Right cardiac atrium (tissue), 5 donors: ENCODE measurements at regions not wholly inside any gene's neighbourhood (a gene's known extent, or its start where the extent isn't known, plus 50 kb on each side); places are given as distances from the start of the nearest gene placed in this dataset.

Experiments used
- ATAC-seq, 2 donors: fragments of 200-7000 bp; cut with Tn5 transposase; one replicate each; pipeline versions ENCODE4 v1.8.0 to v1.9.1; 2020; ENCODE audit warnings: moderate library complexity in 2 of 2, mild to moderate bottlenecking in 1 of 2
- DNase-seq, 3 donors: peaks; one replicate each; pipeline ENCODE4 v3.0.0-alpha.2; 2020
- H3K27ac ChIP-seq: one replicate; pipeline ENCODE4 v1.5.1; 2013; ENCODE audit warnings: mild to moderate bottlenecking, low read length, control low read depth, moderate library complexity
- H3K27me3 ChIP-seq: one replicate; pipeline ENCODE4 v1.6.1; 2013; ENCODE audit not compliant: control insufficient read depth, insufficient read depth
- H3K4me1 ChIP-seq: one replicate; pipeline ENCODE4 v1.6.1; 2013; ENCODE audit warnings: low read length; ENCODE audit not compliant: control insufficient read depth, insufficient read depth
- H3K4me3 ChIP-seq: one replicate; pipeline ENCODE4 v1.5.1; 2013; ENCODE audit warnings: low read length, control low read depth
- H3K9me3 ChIP-seq: one replicate; pipeline ENCODE4 v1.6.1; 2013; ENCODE audit warnings: low read length; ENCODE audit not compliant: control insufficient read depth
- WGBS: extraction: QIAGEN DNeasy Blood & Tissue Kit; methylation state at CpG from one replicate; pipeline ENCODE4 v1.1.7; 2013; 5-methylcytosine and 5-hydroxymethylcytosine counted together
- intact Hi-C, 4 donors: fragments of 100-400 bp; cut with DNase I; formaldehyde crosslinking; loops; one replicate each; pipeline versions ENCODE4 v1.11.0 to v1.14.0; 2022 to 2023
- donor health status: healthy with polysubstance abuse.
- donor health status: DM: no; HTN: yes; CAD: no.
- donor health status: DM: no; HTN: no; CAD: no.
- donor health status: DM: no; HTN: yes; CAD: no; lungs with severe emphysema.
- donor health status: DM: yes; HTN: yes; CAD: no.

DNA sequence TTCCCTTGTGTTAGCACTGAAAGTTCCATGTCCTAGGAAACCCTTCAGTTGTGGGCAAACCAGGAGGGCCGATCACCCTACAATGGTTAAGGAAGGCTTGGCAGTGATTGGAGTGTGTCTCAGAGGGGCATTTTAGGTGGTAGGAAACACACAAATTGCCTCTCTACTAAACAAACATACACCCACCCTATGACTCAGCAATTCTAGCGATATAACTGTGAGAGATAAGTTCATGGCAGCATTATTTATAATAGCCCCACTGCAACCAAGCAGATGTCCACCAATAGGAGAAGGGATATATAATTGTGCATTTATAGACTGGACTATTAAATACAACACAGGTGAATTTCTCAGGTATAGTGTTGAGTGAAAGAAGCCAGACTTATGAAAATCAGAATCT is 543.1 kb downstream of the UQCRFS1 start:
- H3K9me3 ChIP-seq = peaks cover 2% of the 10 kb centered on the region
- 76% methylated on average over 2 of the region's 2 CpGs for WGBS
- ATAC-seq (no peak), DNase-seq (no peak)
- no peaks in the 10 kb centered on the region for H3K4me1 ChIP-seq
- no peak overlapping the region for H3K27ac ChIP-seq
- no peaks in the 10 kb centered on the region for H3K27me3 ChIP-seq
- no peak overlapping the region for H3K4me3 ChIP-seq
- intact Hi-C loops = no loop called here

DNA sequence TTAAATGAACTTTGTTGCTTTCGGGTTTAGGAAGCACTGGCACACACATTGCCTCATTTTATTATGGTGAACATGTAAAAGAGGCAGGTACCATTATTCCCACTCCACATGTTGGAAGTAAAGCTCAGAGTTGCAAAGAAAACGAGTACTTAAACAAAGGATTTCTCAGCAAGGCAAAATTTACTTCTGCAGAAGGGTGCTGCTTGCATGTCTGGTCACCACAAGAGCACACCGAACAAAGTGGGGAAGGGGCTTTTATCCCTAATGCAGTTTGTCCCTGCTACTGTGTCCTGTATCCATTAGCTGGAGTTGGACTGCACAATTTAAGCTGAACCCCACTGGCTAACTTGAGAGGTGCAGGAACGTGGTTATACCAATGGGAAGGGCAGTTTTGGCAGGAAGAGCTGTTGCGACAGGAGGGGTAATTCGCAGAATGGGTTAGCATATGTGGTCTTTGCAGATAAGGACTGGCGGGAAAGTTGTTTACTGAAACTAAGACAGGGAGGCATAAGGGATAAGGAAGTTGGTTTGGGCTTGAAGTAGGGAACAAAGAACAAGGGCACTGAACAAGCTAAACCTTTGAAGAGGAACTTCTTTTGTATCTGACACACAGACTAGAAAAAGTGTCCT is 545.5 kb downstream of the UQCRFS1 start:
- intact Hi-C loops = no loop called here
- Histone ChIP-seq H3K27ac (no peak overlapping the region), H3K27me3 (no peaks in the 10 kb centered on the region), H3K9me3 (peaks cover 2% of the 10 kb centered on the region), H3K4me3 (no peak overlapping the region), H3K4me1 (no peaks in the 10 kb centered on the region)
- DNase-seq = no peak
- WGBS = 83% methylated on average over 7 of the region's 7 CpGs
- no peak for ATAC-seq

DNA sequence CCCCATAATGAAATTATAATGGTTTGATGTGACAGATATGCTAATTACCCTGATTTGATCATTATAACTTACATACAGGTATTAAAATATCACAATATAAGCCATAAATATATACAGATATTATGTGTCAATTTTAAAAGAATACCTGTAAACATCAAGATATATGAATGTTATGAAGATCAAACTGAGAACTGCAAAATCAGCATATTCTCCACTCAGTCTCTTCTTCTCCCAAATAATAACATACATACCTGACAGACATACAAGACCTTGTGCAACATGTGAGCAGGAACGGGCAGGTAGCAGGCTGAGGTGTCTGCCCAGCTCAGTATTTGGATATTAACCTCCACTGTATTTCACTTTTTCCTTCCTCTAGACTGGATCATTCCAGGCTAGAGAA is 547.2 kb downstream of the UQCRFS1 start:
- intact Hi-C loops = no loop called here
- peaks cover 2% of the 10 kb centered on the region for H3K9me3 ChIP-seq

DNA sequence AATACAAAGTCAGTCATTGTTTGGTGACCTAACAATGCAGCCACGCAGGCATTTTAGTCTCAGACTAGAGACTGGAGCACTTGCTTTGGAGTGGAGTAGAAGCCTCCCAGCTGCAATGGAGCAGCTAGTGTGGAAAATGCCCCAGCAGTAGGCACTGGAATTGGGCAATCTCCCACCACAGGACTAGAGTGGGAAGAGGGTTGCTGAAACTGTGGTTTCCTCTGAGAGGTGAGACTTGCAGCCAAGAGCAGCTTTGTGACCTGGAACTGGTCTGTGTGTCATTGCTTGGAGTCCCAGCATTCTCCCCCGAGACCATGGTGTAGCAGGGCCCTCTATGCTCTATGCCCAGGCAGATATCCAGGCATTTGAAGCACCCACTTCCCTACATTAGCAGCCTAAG is 556.3 kb downstream of the UQCRFS1 start:
- H3K27ac ChIP-seq = no peak overlapping the region
- H3K4me3 ChIP-seq = no peak overlapping the region
- no peaks in the 10 kb centered on the region for H3K9me3 ChIP-seq
- intact Hi-C loops = no loop called here
- DNase-seq (no peak), ATAC-seq (no peak)
- no peaks in the 10 kb centered on the region for H3K27me3 ChIP-seq
- H3K4me1 ChIP-seq = no peaks in the 10 kb centered on the region
- 69% methylated on average over 2 of the region's 2 CpGs for WGBS

More for the DNA sequence above, 547.2 kb downstream of the UQCRFS1 start:
- ATAC-seq (no peak), DNase-seq (no peak)
- Histone ChIP-seq H3K4me3 (no peak overlapping the region), H3K4me1 (no peaks in the 10 kb centered on the region), H3K27me3 (no peaks in the 10 kb centered on the region), H3K27ac (no peak overlapping the region)
- 63% methylated on average over 1 of the region's 1 CpG for WGBS

DNA sequence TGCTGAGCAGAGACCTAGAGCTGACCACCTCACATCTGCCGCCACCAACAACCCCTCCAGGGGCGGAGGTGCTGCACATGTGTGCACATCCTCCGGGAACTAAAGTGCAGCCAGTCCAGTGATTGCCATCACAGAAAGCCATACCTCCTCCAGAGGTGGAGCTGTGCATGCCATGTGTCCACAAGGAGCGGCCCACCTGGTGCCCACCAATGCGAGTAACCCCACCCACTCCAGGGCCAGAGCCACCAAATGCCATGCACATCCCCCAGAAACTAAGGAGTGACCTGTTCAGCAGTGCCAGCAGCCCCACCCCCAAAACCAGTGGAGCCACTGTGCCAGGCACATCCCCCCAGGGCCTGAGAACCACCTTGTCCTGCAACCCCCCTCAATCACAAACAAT is 557.9 kb downstream of the UQCRFS1 start:
- no peak for ATAC-seq
- no peak for DNase-seq
- no peaks in the 10 kb centered on the region for H3K9me3 ChIP-seq
- no peaks in the 10 kb centered on the region for H3K27me3 ChIP-seq
- no peaks in the 10 kb centered on the region for H3K4me1 ChIP-seq
- H3K27ac ChIP-seq = no peak overlapping the region
- no peak overlapping the region for H3K4me3 ChIP-seq
- intact Hi-C loops = no loop called here
- 94% methylated on average over 5 of the region's 5 CpGs for WGBS

DNA sequence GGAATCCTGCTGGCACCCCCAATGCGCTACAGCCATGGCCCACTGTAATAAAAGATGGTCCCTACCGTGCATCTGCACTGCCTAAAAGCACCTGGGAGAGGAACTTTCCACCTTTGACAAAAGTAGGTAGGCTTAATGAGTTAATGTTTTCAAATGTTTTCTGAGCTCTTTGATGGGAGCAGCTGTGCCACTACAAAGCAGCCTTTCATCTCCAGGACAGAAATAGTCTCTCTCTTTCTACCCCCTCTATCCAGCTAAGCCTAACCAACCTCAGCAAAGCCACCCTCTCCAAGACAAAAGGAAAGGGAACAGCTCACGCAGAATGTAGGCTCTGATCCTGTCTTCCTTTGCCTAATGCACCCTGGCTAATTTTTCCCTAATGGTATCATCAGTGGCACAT is 560.2 kb downstream of the UQCRFS1 start:
- Histone ChIP-seq H3K4me1 (no peaks in the 10 kb centered on the region), H3K4me3 (no peak overlapping the region), H3K27ac (no peak overlapping the region), H3K9me3 (no peaks in the 10 kb centered on the region), H3K27me3 (no peaks in the 10 kb centered on the region)
- 79% methylated on average over 3 of the region's 3 CpGs for WGBS
- no peak for DNase-seq
- no peak for ATAC-seq
- intact Hi-C loops = no loop called here

DNA sequence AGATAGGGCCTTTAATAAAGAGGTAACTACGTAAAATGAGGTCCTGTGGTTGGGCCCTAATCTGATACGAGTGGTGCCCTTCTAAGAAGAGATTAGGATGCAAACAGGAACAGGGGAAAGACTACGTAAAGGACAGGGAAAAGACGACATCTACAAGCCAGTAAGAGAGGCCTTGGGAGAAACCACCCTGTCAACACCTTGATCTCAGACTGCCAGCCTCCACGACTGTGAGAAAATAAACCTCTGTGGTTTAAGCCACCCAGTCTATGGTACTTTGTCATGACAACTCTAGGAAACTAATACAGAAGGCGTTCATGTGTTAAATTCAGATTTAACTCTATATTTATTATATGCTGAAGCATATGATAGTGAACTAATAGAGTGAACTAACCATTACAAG is 566.3 kb downstream of the UQCRFS1 start:
- 62% methylated on average over 6 of the region's 6 CpGs for WGBS
- H3K27ac ChIP-seq = no peak overlapping the region
- ATAC-seq (no peak), DNase-seq (no peak)
- H3K4me1 ChIP-seq = no peaks in the 10 kb centered on the region
- no peaks in the 10 kb centered on the region for H3K9me3 ChIP-seq
- intact Hi-C loops = no loop called here
- no peak overlapping the region for H3K4me3 ChIP-seq
- no peaks in the 10 kb centered on the region for H3K27me3 ChIP-seq

DNA sequence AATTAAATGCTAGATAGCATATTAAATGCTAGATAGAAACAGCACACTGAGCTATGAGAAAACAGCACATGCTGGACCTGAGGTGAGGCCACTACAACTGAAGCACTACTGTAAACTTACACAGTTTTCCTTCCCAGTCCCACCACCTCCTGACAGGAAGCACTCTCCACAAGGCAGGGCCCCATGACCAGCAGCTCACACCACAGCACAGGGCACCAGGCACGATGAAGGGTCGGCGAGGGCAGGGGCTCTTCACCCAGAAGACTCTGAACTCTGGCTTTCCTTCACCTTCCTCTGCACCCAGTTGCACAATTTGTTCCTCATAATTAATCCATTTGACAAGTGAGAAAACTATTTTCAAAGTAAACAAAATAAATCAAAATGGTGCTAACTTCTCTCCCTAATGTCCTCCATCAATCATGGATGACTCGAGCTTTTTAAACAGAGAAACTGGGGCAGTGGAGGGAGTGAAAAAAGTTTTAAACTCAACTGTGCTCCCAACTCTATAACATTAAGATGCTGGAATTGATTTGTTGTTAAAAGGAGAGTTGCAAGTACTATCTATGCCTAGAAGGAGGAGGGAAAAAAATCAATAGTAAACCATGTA is 568.7 kb downstream of the UQCRFS1 start:
- WGBS = 44% methylated on average over 4 of the region's 4 CpGs
- Histone ChIP-seq H3K27me3 (no peaks in the 10 kb centered on the region), H3K4me3 (no peak overlapping the region), H3K4me1 (no peaks in the 10 kb centered on the region), H3K9me3 (no peaks in the 10 kb centered on the region), H3K27ac (no peak overlapping the region)
- no peak for DNase-seq
- intact Hi-C loops = no loop called here
- no peak for ATAC-seq

DNA sequence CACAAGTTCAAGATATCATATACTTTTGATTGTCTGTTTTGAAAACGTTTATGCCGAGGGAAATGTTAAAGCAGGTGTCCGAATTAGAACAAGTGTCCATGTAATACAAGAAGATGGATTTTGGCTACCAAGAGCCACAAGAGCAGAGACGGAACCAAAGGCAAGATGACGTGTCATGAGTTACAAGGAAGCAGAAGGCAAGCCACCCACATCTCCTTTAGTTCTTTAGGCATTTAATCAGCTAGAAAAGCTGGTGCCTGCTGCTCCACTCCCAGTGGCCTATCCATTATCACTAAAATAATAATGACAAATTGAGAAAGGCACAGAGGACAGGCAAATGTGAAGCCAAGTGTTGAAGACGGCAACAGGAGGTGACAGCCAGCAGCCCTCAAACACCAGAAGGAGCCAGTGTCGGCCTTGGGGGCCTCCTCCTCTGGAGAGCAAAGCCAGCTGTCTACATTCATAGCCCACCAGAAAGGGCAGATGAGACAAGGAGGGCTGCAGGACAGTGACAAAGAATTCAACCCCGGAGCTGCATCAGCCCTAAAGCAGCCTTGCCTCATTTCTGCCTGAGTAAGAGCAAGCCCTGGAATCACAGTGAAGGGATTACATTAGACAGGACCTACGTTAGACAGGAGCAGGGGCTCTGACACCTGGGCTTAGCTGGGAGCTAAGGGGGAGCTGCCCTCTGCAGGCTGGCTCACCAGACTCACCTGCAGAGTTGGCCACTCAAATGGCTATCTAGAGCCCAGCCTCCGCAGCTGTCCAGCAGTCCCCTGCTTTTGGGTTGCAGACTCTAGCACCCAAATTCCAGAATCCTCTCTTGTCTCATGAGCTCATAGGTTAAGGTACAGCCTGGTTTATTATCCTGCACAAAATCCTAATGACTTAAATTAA is 569.9 kb downstream of the UQCRFS1 start:
- Histone ChIP-seq H3K4me3 (no peak overlapping the region), H3K27me3 (no peaks in the 10 kb centered on the region), H3K4me1 (no peaks in the 10 kb centered on the region), H3K27ac (no peak overlapping the region), H3K9me3 (no peaks in the 10 kb centered on the region)
- no peak for ATAC-seq
- WGBS = 57% methylated on average over 10 of the region's 10 CpGs
- intact Hi-C loops = no loop called here
- DNase-seq = no peak

DNA sequence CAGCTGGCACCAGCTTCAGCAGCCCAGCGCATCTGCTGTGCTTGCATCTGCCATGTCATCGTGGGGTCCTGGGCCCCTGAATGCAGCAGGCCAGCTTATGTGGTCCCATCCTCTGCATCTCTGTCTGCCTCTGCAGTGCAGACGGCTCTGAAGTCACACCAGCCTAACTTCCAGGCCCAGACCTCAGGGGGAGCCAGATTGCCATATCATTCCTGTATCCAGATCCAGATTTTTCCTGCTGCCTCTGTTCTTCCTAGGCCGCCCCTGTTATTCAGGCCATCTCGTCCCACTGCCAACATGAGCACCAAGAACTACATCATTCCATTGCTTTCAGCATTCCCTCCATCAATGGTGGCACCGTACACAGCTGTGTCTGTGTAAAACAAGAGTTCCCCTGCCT is 571.6 kb downstream of the UQCRFS1 start:
- 69% methylated on average over 6 of the region's 6 CpGs for WGBS
- Histone ChIP-seq H3K27ac (no peak overlapping the region), H3K4me3 (no peak overlapping the region), H3K9me3 (no peaks in the 10 kb centered on the region), H3K27me3 (no peaks in the 10 kb centered on the region), H3K4me1 (no peaks in the 10 kb centered on the region)
- intact Hi-C loops = no loop called here
- DNase-seq (no peak), ATAC-seq (no peak)

DNA sequence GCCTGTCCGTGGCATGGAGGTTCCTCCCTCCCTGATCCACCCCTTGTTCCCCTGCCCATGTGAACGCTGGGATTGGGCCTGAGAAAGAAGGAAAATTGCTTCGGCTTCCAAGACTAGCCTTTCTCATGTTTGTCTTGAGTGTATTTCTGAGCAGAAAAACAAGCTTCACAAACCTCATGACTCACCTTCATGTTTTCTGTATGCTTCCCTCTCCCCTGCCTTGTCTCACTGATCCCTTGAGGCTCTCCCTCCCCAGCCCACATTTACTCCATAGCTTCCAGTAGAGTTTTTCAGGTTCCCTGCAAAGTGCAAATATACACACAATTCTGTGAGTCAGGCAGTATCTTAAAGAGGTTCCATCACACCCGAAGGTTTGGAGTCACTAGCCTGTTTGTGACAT is 572.4 kb downstream of the UQCRFS1 start:
- Histone ChIP-seq H3K4me3 (no peak overlapping the region), H3K9me3 (no peaks in the 10 kb centered on the region), H3K4me1 (no peaks in the 10 kb centered on the region), H3K27ac (no peak overlapping the region), H3K27me3 (no peaks in the 10 kb centered on the region)
- no peak for ATAC-seq
- DNase-seq = no peak
- WGBS = 72% methylated on average over 4 of the region's 4 CpGs
- intact Hi-C loops = no loop called here
